H1 (cell line): ENCODE measurements at regions not wholly inside any gene's neighbourhood (a gene's known extent, or its start where the extent isn't known, plus 50 kb on each side); places are given as distances from the start of the nearest gene placed in this dataset.

Source experiments
- CBX8 ChIP-seq: fragments of 300-800, 300-1000 bp; sonication (generic); IDR thresholded peaks from 2 replicates; pipeline ENCODE4 v1.7.1; 2016; ENCODE audit warnings: low read depth, low read length, borderline replicate concordance
- GABPA ChIP-seq: IDR thresholded peaks from 2 replicates; pipeline ENCODE4 v1.6.1; 2011; ENCODE audit warnings: mild to moderate bottlenecking, low read length, moderate library complexity, borderline replicate concordance; ENCODE audit not compliant: insufficient read depth
- TF ChIP-seq, protein P1 (sequence below), 3 experiments: IDR thresholded peaks; 1 replicate in 2 of 3; 2 replicates in 1 of 3; pipeline versions ENCODE4 v1.5.1 to v1.6.1; 2011; ENCODE audit warnings: low read length in 3 of 3, mild to moderate bottlenecking in 3 of 3, inconsistent platforms in 2 of 3, low read depth in 1 of 3, moderate library complexity in 1 of 3; ENCODE audit not compliant: insufficient read depth in 1 of 3; ENCODE audit errors: control extremely low read depth in 1 of 3

DNA sequence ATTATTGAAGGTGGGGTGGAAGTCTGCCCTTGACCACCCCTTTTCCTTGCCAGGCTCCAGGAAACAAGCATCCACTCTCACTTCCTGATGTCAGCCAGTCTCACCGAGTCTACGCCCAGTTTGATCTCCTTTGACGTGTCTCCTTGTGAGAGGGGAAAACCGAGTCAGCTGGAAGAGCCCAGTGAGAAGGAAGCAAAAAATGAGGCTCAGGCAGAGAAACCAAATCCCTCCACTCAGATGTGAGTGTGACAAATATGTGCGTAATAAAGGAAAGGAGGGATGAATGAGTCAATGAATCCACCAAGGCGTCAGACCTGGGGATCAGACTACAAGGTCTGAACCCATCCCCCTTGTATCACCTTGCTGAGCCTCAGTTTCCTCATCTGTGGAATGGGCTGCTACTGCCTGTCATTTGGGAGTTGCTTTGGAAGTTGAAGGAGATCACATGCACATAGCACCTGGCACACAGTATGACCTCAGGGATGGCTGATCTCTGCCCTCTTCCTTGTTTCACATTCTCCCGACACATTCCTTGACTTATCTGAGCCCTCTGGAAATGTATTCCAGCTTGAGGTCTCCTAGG, 61.3 kb upstream of the XPA start (continued):
- TF ChIP-seq, protein P1, sequence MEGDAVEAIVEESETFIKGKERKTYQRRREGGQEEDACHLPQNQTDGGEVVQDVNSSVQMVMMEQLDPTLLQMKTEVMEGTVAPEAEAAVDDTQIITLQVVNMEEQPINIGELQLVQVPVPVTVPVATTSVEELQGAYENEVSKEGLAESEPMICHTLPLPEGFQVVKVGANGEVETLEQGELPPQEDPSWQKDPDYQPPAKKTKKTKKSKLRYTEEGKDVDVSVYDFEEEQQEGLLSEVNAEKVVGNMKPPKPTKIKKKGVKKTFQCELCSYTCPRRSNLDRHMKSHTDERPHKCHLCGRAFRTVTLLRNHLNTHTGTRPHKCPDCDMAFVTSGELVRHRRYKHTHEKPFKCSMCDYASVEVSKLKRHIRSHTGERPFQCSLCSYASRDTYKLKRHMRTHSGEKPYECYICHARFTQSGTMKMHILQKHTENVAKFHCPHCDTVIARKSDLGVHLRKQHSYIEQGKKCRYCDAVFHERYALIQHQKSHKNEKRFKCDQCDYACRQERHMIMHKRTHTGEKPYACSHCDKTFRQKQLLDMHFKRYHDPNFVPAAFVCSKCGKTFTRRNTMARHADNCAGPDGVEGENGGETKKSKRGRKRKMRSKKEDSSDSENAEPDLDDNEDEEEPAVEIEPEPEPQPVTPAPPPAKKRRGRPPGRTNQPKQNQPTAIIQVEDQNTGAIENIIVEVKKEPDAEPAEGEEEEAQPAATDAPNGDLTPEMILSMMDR (IDR thresholded peaks at IDR 0.05; ENCODE audit: control extremely low read depth in 1 of 3, insufficient read depth in 1 of 3, low read depth in 1 of 3, low read length in 3 of 3): no peak
- no peak for TF ChIP-seq CBX8
- no peak for TF ChIP-seq GABPA
